ENCODE measurements at regions not wholly inside any gene's neighbourhood (a gene's known extent, or its start where the extent isn't known, plus 50 kb on each side); places are given as distances from the start of the nearest gene placed in this dataset.

DNA sequence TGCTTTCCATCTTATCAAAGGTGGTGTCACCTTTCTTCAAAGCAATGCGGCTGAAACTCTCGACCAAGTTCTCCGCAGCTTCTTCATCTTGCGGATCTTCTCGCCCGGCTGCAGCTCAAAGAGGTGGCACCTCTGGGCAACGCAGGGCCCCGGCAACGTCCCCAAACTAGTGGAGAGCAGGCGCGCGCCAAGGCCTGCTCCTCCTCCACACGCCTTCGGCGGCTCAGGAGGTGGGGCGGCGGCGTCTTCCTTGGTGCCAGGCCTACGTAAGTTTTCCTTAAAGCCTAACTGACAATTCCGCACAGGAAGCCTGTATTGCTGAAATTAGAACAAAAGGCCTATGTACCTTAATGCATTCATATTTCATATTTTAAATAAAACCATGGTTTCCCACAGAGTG, 112.0 kb downstream of the TMX1 start:
- TF ChIP-seq CTCF (tag by site-specific recombination; IDR thresholded peaks at IDR 0.05) = no peak
- no peak for TF ChIP-seq ZNF530 (tag by site-specific recombination; IDR thresholded peaks at IDR 0.05; ENCODE audit: low read depth)
- TF ChIP-seq, protein P1, sequence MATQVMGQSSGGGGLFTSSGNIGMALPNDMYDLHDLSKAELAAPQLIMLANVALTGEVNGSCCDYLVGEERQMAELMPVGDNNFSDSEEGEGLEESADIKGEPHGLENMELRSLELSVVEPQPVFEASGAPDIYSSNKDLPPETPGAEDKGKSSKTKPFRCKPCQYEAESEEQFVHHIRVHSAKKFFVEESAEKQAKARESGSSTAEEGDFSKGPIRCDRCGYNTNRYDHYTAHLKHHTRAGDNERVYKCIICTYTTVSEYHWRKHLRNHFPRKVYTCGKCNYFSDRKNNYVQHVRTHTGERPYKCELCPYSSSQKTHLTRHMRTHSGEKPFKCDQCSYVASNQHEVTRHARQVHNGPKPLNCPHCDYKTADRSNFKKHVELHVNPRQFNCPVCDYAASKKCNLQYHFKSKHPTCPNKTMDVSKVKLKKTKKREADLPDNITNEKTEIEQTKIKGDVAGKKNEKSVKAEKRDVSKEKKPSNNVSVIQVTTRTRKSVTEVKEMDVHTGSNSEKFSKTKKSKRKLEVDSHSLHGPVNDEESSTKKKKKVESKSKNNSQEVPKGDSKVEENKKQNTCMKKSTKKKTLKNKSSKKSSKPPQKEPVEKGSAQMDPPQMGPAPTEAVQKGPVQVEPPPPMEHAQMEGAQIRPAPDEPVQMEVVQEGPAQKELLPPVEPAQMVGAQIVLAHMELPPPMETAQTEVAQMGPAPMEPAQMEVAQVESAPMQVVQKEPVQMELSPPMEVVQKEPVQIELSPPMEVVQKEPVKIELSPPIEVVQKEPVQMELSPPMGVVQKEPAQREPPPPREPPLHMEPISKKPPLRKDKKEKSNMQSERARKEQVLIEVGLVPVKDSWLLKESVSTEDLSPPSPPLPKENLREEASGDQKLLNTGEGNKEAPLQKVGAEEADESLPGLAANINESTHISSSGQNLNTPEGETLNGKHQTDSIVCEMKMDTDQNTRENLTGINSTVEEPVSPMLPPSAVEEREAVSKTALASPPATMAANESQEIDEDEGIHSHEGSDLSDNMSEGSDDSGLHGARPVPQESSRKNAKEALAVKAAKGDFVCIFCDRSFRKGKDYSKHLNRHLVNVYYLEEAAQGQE (tag by site-specific recombination; IDR thresholded peaks at IDR 0.05) = no peak
- no peak for TF ChIP-seq ZNF560 (tag by site-specific recombination; IDR thresholded peaks at IDR 0.05; ENCODE audit: borderline replicate concordance)
- TF ChIP-seq ZNF48 (tag by site-specific recombination; IDR thresholded peaks at IDR 0.05) = no peak
- TF ChIP-seq, protein P2, sequence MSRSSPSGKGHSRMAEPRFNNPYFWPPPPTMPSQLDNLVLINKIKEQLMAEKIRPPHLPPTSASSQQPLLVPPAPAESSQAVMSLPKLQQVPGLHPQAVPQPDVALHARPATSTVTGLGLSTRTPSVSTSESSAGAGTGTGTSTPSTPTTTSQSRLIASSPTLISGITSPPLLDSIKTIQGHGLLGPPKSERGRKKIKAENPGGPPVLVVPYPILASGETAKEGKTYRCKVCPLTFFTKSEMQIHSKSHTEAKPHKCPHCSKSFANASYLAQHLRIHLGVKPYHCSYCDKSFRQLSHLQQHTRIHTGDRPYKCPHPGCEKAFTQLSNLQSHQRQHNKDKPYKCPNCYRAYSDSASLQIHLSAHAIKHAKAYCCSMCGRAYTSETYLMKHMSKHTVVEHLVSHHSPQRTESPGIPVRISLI (tag by site-specific recombination; IDR thresholded peaks at IDR 0.05) = no peak
- TF ChIP-seq, protein P3, sequence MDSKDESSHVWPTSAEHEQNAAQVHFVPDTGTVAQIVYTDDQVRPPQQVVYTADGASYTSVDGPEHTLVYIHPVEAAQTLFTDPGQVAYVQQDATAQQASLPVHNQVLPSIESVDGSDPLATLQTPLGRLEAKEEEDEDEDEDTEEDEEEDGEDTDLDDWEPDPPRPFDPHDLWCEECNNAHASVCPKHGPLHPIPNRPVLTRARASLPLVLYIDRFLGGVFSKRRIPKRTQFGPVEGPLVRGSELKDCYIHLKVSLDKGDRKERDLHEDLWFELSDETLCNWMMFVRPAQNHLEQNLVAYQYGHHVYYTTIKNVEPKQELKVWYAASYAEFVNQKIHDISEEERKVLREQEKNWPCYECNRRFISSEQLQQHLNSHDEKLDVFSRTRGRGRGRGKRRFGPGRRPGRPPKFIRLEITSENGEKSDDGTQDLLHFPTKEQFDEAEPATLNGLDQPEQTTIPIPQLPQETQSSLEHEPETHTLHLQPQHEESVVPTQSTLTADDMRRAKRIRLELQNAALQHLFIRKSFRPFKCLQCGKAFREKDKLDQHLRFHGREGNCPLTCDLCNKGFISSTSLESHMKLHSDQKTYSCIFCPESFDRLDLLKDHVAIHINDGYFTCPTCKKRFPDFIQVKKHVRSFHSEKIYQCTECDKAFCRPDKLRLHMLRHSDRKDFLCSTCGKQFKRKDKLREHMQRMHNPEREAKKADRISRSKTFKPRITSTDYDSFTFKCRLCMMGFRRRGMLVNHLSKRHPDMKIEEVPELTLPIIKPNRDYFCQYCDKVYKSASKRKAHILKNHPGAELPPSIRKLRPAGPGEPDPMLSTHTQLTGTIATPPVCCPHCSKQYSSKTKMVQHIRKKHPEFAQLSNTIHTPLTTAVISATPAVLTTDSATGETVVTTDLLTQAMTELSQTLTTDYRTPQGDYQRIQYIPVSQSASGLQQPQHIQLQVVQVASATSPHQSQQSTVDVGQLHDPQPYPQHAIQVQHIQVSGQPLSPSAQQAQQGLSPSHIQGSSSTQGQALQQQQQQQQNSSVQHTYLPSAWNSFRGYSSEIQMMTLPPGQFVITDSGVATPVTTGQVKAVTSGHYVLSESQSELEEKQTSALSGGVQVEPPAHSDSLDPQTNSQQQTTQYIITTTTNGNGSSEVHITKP (tag by site-specific recombination; IDR thresholded peaks at IDR 0.05) = no peak
- TF ChIP-seq ELK4 (IDR thresholded peaks at IDR 0.05; ENCODE audit: borderline replicate concordance, low read depth, low read length) = no peak
- TF ChIP-seq ZNF138 (tag by site-specific recombination; IDR thresholded peaks at IDR 0.05; ENCODE audit: borderline replicate concordance) = no peak
- no peak for TF ChIP-seq GLIS2 (tag by site-specific recombination; IDR thresholded peaks at IDR 0.05)
- TF ChIP-seq ZNF670 (tag by site-specific recombination; IDR thresholded peaks at IDR 0.05; ENCODE audit: low read depth) = no peak
- no peak for TF ChIP-seq ZNF174 (tag by site-specific recombination; IDR thresholded peaks at IDR 0.05)
- no peak for TF ChIP-seq ZNF549 (tag by site-specific recombination; IDR thresholded peaks at IDR 0.05)
- TF ChIP-seq GLI2 (tag by site-specific recombination; IDR thresholded peaks at IDR 0.05; ENCODE audit: borderline replicate concordance, low read depth) = no peak
